Stromal cell of bone marrow (primary cell): ENCODE measurements at regions not wholly inside any gene's neighbourhood (a gene's known extent, or its start where the extent isn't known, plus 50 kb on each side); places are given as distances from the start of the nearest gene placed in this dataset.

ENCODE experiments used
- DNase-seq: peaks from one replicate; pipeline ENCODE4 v3.0.0-alpha.2; 2012; ENCODE audit warnings: low read depth

GRCh38 chr3:18079739-18080138 is 337.3 kb upstream of the TBC1D5 start:
- no peak for DNase-seq

- no peak for DNase-seq
Measured at GRCh38 chr3:18079062-18079461, 336.6 kb upstream of the TBC1D5 start.

DNA sequence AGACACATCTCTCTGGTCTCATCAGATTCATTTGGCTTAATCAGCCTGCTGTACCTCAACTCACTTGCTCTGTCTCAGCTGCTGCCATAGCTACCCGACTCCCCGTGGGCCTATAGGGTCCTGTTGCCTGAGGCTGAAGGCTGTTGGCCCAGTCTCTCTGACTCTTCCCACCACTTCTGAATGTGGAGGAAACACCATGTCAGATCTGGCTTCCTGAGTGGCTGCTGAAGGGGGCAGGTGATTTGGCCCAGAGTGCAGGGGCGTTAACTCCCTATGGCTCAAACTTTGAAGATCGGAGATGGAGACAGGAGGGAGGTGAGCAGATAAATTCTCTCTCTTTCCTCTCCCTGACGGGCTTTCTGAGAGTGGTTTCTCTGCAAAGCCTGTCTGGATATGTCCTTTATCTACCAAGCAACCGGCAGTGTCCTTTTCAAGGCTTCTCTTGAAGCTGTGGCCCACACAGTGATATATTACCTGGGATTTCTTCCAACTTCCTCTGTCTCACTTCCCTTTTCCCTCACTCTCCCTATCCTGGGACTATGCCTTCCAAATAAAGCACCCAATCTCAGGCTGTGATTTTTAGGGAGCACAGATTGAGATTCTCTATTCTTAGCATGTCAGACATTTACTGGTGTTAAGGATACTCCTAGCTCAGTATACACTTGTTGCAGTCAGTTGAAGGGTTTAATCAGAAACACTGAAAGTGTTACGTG is 334.9 kb upstream of the TBC1D5 start:
- no peak for DNase-seq

DNA sequence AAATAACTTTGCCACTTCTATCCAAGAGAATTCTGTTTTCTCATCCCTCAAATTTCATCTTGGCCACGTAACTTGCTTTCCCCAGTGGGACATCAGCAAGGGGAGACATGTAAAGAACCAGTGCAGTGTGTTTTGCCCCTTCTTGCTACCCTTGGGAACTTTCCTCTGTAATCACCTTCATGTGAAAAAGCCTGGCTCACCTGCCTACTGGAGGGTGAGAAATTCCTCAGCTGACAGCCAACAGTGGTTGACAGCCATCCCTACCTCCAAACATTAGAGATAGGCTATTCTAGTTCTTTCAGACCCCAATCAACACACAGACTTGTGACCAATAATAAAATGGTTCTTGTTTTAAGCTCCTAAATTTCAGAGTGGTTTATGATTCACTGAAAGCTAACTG is 333.9 kb upstream of the TBC1D5 start:
- no peak for DNase-seq

DNA sequence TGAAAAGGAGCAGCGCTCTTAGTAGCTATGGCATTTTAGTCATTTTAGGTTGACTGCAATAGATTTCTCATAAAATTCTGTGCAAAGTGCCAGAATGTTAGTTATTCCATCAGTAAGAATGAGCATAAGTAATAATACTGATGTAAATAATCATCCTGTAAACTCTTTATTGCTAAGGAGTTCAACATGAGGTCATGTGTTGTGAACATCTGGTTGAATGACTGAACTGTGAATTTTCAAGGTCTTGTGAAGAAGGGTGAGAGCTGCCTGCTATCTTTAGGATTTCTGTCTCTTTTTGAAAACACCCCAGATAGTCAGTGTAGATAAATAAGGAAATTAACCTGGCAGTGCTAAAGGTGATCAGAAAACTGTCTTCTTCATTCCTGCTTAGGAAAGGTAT is 333.4 kb upstream of the TBC1D5 start:
- DNase-seq = no peak

DNA sequence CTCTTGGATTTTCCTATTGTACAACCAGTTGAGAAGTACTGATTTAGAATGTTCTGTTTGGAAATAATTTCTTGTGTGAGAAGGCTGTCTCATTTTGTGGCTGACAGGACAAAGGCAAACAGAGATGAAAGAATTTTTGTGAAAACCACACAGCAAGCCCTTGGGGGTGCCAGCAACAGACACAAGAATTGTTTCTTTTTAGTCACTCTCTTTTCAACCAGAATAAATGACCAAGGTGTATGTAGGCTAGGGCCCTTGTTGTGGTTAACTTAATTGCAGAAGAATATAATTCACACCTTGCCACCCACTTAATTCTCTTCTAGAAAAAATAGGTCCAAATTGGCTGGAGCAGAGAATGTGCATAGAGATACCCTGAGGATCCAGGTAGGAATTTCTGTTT is 329.4 kb upstream of the TBC1D5 start:
- DNase-seq = no peak

- no peak for DNase-seq
Measured at GRCh38 chr3:18070944-18071343, 328.5 kb upstream of the TBC1D5 start.

- DNase-seq = no peak
Measured at GRCh38 chr3:18070231-18070630, 327.8 kb upstream of the TBC1D5 start.

- no peak for DNase-seq
Measured at GRCh38 chr3:18069568-18069967, 327.1 kb upstream of the TBC1D5 start.

GRCh38 chr3:18066899-18067582 is 324.6 kb upstream of the TBC1D5 start:
- no peak for DNase-seq

DNA sequence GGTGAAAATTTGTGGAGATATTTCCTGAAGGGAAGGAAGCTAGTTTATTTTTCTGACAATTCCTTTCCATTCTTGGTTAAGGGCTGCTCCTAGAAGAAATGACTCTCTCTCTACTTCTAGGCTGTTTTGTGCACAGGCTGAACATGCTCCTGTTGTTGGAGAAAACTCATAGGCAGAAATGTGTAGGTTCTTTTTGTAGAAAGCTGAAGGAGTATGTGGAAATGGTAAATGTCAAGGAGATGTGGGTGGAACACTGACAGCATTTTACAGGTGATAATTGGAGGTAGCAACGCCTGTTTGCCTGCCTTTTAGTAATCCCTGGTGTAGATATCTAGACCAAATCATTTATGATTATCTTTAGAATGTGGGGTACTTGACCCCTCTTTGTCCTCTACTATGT is 322.2 kb upstream of the TBC1D5 start:
- DNase-seq = no peak

- DNase-seq = peak; percentile 50
Measured at GRCh38 chr3:18062657-18063025, 320.2 kb upstream of the TBC1D5 start.

DNA sequence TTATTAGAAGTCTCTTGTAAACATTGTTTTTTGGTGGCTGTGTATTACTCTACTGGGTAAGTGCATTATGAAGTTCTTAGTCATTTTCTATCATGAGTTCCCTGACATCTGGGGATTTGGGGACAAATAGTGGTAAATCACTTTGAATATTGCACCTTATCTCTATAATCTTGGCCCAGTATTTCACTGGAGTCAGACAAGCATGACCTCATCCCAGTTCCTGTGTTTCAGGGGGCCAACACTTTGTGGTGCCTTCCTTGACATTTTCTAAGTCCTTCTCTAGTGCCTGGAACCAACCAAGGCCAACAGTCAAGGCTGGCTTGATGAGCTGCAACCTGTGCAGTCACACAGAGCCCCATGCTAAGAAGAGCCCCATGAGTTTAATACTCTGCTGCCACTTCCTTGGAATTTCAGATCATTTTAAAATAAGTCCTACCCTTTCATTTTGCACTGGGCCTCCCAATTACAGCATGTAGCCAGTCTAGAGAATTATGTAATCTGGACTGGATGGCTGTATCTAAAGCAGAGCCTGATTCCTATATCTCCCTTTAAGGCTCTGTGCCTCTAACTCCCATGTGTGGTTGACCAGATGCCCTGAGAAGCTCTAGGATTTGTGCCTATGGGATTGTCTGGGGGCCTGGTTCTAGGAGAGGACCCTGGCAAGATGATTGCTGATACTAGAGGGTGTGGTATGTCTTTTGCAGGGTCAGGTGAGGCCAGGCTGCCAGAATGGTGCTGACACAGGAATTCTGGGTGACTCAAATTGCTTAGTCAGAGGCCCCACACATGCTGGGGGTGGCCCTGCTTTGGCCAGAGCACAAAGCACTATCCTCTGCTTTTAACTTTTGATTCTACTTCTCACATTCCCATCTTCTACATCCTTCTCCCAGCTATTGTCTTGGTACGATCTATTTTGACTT is 319.6 kb upstream of the TBC1D5 start:
- peak; percentile 60 for DNase-seq

DNA sequence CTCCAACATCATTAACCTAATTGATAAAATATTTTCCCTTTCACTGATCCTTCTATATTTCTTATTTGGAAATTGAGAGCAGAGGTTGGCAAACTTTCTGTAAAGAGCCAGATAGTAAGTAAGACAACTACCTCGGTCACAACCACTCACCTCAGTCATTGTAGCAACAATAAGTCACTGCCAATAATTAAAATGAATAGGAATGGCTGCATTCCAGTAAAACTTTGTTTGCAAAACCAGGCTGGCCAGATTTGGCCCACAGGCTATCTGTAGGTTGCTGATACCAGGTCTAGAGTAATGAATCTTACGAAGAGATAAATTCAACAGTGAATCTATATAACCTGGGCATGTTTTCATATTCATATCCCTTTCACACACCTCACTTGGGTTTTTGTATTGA is 316.2 kb upstream of the TBC1D5 start:
- no peak for DNase-seq

GRCh38 chr3:18057471-18058091 is 315.1 kb upstream of the TBC1D5 start:
- DNase-seq = no peak

DNA sequence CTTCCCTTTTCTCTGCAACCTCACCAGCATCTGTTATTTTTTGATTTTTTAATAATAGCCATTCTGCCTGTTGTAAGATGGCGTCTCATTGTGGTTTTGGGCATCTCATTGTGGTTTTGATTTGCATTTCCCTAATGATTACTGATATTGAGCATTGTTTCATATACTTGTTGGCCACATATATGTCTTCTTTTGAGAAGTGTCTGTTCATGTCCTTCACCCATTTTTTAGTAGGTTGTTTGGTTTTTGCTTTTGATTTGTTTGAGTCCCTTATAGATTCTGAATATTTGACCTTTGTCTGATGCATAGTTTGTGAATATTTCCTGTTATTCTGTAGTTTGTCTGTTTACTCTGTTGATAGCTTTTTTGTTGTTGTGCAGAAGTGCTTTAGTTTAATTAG is 312.2 kb upstream of the TBC1D5 start:
- DNase-seq = no peak

DNA sequence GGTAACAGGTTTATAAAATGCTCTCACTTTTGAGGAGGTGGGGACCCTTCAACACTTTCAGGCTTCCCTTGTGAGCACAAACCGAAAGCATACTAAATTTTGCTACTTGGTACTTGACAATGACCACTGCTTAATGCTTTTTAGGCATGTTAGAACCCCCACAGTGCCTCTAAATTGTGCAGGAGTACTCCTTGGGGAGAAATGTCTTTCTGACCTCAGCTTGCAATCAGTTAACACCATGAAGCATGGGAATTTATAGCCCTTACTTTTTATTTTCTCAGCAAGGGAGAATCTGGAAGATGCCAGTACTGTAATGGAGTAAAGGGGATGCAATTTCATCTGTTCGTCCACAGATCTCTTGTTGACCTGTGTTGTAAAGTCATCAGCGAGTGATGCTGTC is 308.9 kb upstream of the TBC1D5 start:
- DNase-seq = no peak

- DNase-seq = no peak
Measured at GRCh38 chr3:18049096-18049495, 306.7 kb upstream of the TBC1D5 start.

DNA sequence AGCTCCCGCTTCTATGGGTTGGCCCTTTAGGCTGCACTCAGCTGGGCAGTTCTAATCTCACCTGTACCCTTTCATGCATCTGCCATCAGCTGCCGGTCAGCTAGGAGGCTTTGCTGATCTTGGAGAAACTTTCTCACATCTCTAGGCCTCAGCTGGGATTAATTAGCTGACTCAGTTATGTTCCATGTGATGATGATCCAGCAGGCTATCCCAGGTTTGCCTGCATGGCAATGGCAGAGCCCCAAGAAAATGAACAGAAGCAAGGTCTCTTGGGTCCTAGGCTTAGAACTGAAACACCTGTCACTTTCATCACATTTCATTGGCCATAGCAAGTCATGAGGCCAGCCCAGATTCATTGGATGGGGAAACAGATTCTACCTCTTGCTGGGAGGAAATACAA is 304.6 kb upstream of the TBC1D5 start:
- peak; percentile 66 for DNase-seq

GRCh38 chr3:18046131-18046915 is 303.9 kb upstream of the TBC1D5 start:
- DNase-seq = no peak

GRCh38 chr3:18044971-18045880 is 302.8 kb upstream of the TBC1D5 start:
- no peak for DNase-seq
